HG03097 (cell line): ENCODE measurements at regions not wholly inside any gene's neighbourhood (a gene's known extent, or its start where the extent isn't known, plus 50 kb on each side); places are given as distances from the start of the nearest gene placed in this dataset.

ENCODE experiments used
- ATAC-seq: cut with Tn5 transposase; IDR thresholded peaks from one replicate; pipeline ENCODE4 v1.9.1; 2021; ENCODE audit not compliant: unreplicated experiment, low FRiP score

GRCh38 chr4:163582703-163583102, 88.2 kb downstream of the TMA16 start:
- ATAC-seq = no peak

GRCh38 chr4:163587867-163588266, 93.4 kb downstream of the TMA16 start:
- ATAC-seq = peak; percentile 64

GRCh38 chr4:163588532-163588931, 94.0 kb downstream of the TMA16 start:
- ATAC-seq = no peak

GRCh38 chr4:163590103-163590502, 95.6 kb downstream of the TMA16 start:
- peak; percentile 25 for ATAC-seq

GRCh38 chr4:163590619-163591264, 96.3 kb downstream of the TMA16 start:
- no peak for ATAC-seq

GRCh38 chr4:163591614-163592020, 97.1 kb downstream of the TMA16 start:
- ATAC-seq = peak; percentile 85

- ATAC-seq = no peak
These were observed 97.7 kb downstream of the TMA16 start for GRCh38 chr4:163592212-163592611.

- ATAC-seq = no peak
These were observed 101.1 kb downstream of the TMA16 start for GRCh38 chr4:163595580-163595979.

GRCh38 chr4:163598028-163598427, 103.5 kb downstream of the TMA16 start:
- no peak for ATAC-seq

GRCh38 chr4:163598489-163598888, 104.0 kb downstream of the TMA16 start:
- ATAC-seq = no peak

GRCh38 chr4:163600727-163601126, 106.2 kb downstream of the TMA16 start:
- no peak for ATAC-seq

GRCh38 chr4:163603257-163603656, 108.8 kb downstream of the TMA16 start:
- no peak for ATAC-seq

- no peak for ATAC-seq
These were observed 112.6 kb downstream of the TMA16 start for GRCh38 chr4:163606896-163607691.

GRCh38 chr4:163609019-163609418, 114.5 kb downstream of the TMA16 start:
- no peak for ATAC-seq

- no peak for ATAC-seq
These were observed 116.2 kb downstream of the TMA16 start for GRCh38 chr4:163610648-163611047.

GRCh38 chr4:163611182-163611581, 116.7 kb downstream of the TMA16 start:
- no peak for ATAC-seq

GRCh38 chr4:163611784-163612445, 117.4 kb downstream of the TMA16 start:
- ATAC-seq = no peak

- no peak for ATAC-seq
These were observed 118.3 kb downstream of the TMA16 start for GRCh38 chr4:163612762-163613161.

GRCh38 chr4:163613383-163613782, 118.9 kb downstream of the TMA16 start:
- ATAC-seq = no peak

- no peak for ATAC-seq
These were observed 120.4 kb downstream of the TMA16 start for GRCh38 chr4:163614866-163615265.

GRCh38 chr4:163618845-163619244, 124.4 kb downstream of the TMA16 start:
- no peak for ATAC-seq

- ATAC-seq = no peak
These were observed 126.2 kb downstream of the TMA16 start for GRCh38 chr4:163620738-163621137.
